Right renal cortex interstitium (tissue), 3 donors: ENCODE measurements at regions not wholly inside any gene's neighbourhood (a gene's known extent, or its start where the extent isn't known, plus 50 kb on each side); places are given as distances from the start of the nearest gene placed in this dataset.

Experiments used
- DNase-seq, 3 donors: peaks; one replicate each; pipeline ENCODE4 v3.0.0-alpha.2; 2013; ENCODE audit warnings: low read depth in 3 of 3, low spot score in 2 of 3

GRCh38 chr6:139839506-139840156 lies 465.2 kb upstream of the CITED2 start:
- no peak for DNase-seq

- DNase-seq, result no peak
These were observed 459.8 kb upstream of the CITED2 start for GRCh38 chr6:139834232-139834631.

GRCh38 chr6:139833592-139833991 lies 459.1 kb upstream of the CITED2 start:
- no peak for DNase-seq

GRCh38 chr6:139832493-139833305 lies 458.3 kb upstream of the CITED2 start:
- no peak for DNase-seq

- DNase-seq, result no peak
These were observed 455.1 kb upstream of the CITED2 start for GRCh38 chr6:139829576-139829975.

GRCh38 chr6:139828751-139829519 lies 454.5 kb upstream of the CITED2 start:
- DNase-seq, result no peak

- DNase-seq, result no peak
These were observed 451.5 kb upstream of the CITED2 start for GRCh38 chr6:139825935-139826374.

- DNase-seq, result no peak
These were observed 450.4 kb upstream of the CITED2 start for GRCh38 chr6:139824864-139825263.

- no peak for DNase-seq
These were observed 449.3 kb upstream of the CITED2 start for GRCh38 chr6:139823808-139824126.

- no peak for DNase-seq
These were observed 448.8 kb upstream of the CITED2 start for GRCh38 chr6:139823099-139823807.

GRCh38 chr6:139821676-139822223 lies 447.3 kb upstream of the CITED2 start:
- DNase-seq, result no peak

GRCh38 chr6:139820210-139820609 lies 445.8 kb upstream of the CITED2 start:
- no peak for DNase-seq

GRCh38 chr6:139819776-139820175 lies 445.3 kb upstream of the CITED2 start:
- DNase-seq, result no peak

GRCh38 chr6:139812939-139813338 lies 438.5 kb upstream of the CITED2 start:
- no peak for DNase-seq

- DNase-seq, result no peak
These were observed 427.3 kb upstream of the CITED2 start for GRCh38 chr6:139801571-139802321.

GRCh38 chr6:139800837-139801236 lies 426.4 kb upstream of the CITED2 start:
- DNase-seq, result no peak

- no peak for DNase-seq
These were observed 416.1 kb upstream of the CITED2 start for GRCh38 chr6:139790527-139790926.

GRCh38 chr6:139784222-139784769 lies 409.8 kb upstream of the CITED2 start:
- DNase-seq, result no peak

- DNase-seq, result no peak
These were observed 405.7 kb upstream of the CITED2 start for GRCh38 chr6:139779988-139780774.
